IPS DF 6.9 (cell line): ENCODE measurements at regions not wholly inside any gene's neighbourhood (a gene's known extent, or its start where the extent isn't known, plus 50 kb on each side); places are given as distances from the start of the nearest gene placed in this dataset.
"Not testable (repeated sequence)": the region's sequence is repeated elsewhere in the genome, so short reads cannot be mapped to it uniquely, and the experiment has no call there.

ENCODE experiments used
- DNase-seq: peaks from one replicate; pipeline ENCODE4 v3.0.0-alpha.2; 2013; ENCODE audit warnings: low read depth, low spot score
- H3K27ac ChIP-seq: one replicate; pipeline ENCODE4 v1.5.1; 2013; ENCODE audit warnings: low read length, control low read depth
- H3K27me3 ChIP-seq: 2 replicates; pipeline ENCODE4 v1.6.1; 2013; ENCODE audit warnings: mild to moderate bottlenecking, low read length; ENCODE audit not compliant: control insufficient read depth, insufficient read depth
- H3K36me3 ChIP-seq: 2 replicates; pipeline ENCODE4 v1.6.1; 2013; ENCODE audit warnings: low read length; ENCODE audit not compliant: control insufficient read depth, insufficient read depth
- H3K4me1 ChIP-seq: 2 replicates; pipeline ENCODE4 v1.6.1; 2013; ENCODE audit warnings: low read length; ENCODE audit not compliant: control insufficient read depth, insufficient read depth
- H3K4me3 ChIP-seq: 2 replicates; pipeline ENCODE4 v1.5.1; 2013; ENCODE audit warnings: mild to moderate bottlenecking, low read length
- H3K9me3 ChIP-seq: 2 replicates; pipeline ENCODE4 v1.6.1; 2013; ENCODE audit warnings: low read length, inconsistent platforms; ENCODE audit not compliant: control insufficient read depth, insufficient read depth
- WGBS: extraction: QIAGEN DNeasy Blood & Tissue Kit; methylation state at CpG from one replicate; pipeline ENCODE4 v1.1.7; 2013; ENCODE audit warnings: mixed read lengths, missing lambda C conversion rate; ENCODE audit not compliant: insufficient read length, insufficient coverage; 5-methylcytosine and 5-hydroxymethylcytosine counted together

DNA sequence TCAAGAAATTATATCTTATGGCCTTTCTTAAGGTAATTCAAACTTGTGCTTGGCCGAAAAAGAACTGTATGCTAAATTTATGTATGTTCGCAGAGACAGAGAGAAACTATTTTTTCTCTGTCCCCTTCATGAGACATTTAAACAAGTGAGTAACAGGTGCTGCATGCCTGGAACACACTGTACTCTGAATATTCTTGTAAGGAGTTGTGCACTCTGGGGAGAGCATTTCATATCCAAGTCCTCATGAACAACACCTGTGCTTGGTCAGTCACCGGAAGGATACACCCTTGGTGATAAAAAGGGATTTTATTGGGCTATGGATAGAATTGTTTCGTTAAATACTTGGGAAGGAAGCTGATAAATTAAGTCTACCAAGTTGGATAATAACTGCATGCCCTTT is 220.8 kb upstream of the NRIP1 start:
- WGBS, result no CpG with 5 or more reads among the region's 4 CpGs

GRCh38 chr21:15289246-15289645 is 224.4 kb upstream of the NRIP1 start:
- H3K27ac ChIP-seq, result no peak overlapping the region
- WGBS, result no CpG with 5 or more reads among the region's 13 CpGs
- no peak for DNase-seq
- no peaks in the 10 kb centered on the region; the same call in 1 of the 2 replicates for H3K4me1 ChIP-seq
- H3K9me3 ChIP-seq, result no peaks in the 10 kb centered on the region
- H3K4me3 ChIP-seq, result no peak overlapping the region
- no peaks in the 10 kb centered on the region for H3K27me3 ChIP-seq
- no peaks in the 10 kb centered on the region for H3K36me3 ChIP-seq

More for the DNA sequence above, 220.8 kb upstream of the NRIP1 start:
- Histone ChIP-seq H3K36me3 (no peaks in the 10 kb centered on the region), H3K4me1 (no peaks in the 10 kb centered on the region), H3K9me3 (no peaks in the 10 kb centered on the region), H3K4me3 (no peak overlapping the region), H3K27ac (no peak overlapping the region), H3K27me3 (no peaks in the 10 kb centered on the region)
- DNase-seq, result no peak

DNA sequence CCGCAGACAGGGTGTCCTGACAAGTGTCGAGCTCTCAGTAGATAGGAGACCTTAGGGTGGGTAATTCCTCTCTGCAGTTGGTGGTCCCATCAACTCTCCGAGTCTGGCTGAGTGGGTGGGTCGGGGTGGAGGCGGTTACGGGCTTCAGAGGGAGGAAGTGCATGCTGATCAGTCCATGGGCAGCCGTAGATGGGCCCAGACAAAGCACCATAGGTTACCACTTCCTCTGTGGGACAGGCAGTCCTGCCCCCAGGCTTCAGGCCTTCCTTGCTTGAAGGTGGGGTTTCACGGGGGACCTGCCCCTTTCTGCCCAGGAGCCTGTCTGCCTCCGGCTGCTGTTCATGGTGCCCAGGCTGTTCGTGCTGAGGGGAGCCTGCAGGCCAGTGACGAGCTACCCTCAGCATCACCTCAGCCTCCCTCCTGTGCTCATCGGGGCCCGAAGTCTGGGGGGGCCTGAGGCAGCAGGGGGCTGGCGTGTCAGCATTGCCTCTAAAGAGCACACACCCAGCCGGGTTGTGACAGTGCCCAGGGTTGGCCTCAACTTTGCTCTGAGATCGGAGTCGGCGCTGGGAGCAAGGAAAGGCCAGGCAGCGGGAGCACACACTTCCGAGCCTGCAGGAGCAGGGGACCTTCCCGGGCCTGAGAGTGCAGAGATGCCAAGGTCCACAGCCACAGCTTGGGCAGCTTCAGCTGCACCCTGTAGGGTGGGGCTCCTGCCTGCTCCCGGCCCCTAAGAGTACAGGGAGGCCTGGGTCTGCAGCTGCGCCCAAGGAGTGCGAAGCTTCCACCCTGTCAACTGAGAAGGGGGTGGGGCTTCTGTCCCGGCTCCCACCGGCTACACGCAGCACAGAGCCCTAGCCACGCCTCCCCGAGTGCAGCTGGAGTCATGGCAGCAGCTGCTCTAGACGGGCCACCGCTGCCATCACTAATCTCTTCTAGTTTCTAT is 225.4 kb upstream of the NRIP1 start:
- Histone ChIP-seq H3K27me3 (no peaks in the 10 kb centered on the region), H3K27ac (no peak overlapping the region), H3K9me3 (no peaks in the 10 kb centered on the region), H3K36me3 (no peaks in the 10 kb centered on the region), H3K4me3 (no peak overlapping the region), H3K4me1 (no peaks in the 10 kb centered on the region; the same call in 1 of the 2 replicates)
- DNase-seq, result peak; percentile 31
- WGBS, result no CpG with 5 or more reads among the region's 31 CpGs

DNA sequence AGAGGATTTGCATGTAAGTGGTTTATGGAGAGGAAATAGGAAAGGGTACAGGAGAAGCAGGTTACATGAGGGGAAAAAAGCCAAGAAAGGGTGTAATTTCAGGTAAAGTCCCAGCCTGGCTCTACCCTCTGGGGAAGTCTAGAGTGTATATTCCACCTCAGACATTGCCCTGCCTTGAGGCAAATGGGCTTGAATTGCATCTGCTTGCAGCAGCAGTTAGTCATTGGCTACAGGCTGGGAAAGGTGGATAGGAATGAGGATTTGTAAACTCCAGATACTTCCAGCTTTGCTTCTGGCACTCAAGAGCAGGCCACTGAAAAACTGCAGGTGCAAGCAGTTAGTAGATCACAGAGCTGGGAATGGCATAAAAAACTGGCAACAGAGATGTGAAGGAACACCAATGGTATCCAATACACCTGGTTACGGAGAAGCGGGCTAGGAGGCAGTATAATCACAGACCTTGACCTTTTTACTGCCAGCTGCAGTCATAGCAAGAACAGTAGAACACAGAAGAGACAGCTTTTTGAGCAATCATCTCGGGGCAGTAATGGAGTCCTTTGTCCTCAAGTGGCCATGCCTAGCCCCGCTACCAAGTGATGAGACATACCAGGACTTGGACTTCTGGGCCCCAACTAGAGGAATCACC is 226.9 kb upstream of the NRIP1 start:
- Histone ChIP-seq H3K4me1 (no peaks in the 10 kb centered on the region; the same call in 1 of the 2 replicates), H3K4me3 (no peak overlapping the region), H3K9me3 (no peaks in the 10 kb centered on the region), H3K36me3 (no peaks in the 10 kb centered on the region), H3K27me3 (no peaks in the 10 kb centered on the region), H3K27ac (no peak overlapping the region)
- WGBS, result no CpG with 5 or more reads among the region's 4 CpGs
- no peak for DNase-seq

DNA sequence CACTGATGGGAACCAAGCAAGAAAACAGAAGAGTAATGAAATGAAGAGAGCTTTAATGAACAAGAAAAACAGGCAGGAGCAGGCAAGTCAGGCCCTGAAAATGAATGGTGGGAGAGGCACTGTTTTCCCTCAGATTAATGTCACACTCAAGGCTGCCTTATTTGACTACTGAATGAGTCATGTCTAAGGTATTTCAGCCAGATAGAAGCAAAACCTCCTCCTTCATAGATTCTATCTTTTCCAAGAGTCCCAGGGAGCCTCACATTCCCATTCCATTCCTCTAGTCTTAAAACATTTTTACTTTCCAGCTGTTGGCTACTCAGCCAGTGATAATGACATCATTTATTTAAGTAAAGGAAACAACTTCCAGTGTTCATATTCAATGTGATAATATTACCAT is 228.4 kb upstream of the NRIP1 start:
- no peaks in the 10 kb centered on the region for H3K36me3 ChIP-seq
- H3K27me3 ChIP-seq, result no peaks in the 10 kb centered on the region
- no peak for DNase-seq
- H3K27ac ChIP-seq, result no peak overlapping the region
- H3K4me3 ChIP-seq, result no peak overlapping the region
- H3K4me1 ChIP-seq, result no peaks in the 10 kb centered on the region; the same call in 1 of the 2 replicates
- H3K9me3 ChIP-seq, result no peaks in the 10 kb centered on the region

DNA sequence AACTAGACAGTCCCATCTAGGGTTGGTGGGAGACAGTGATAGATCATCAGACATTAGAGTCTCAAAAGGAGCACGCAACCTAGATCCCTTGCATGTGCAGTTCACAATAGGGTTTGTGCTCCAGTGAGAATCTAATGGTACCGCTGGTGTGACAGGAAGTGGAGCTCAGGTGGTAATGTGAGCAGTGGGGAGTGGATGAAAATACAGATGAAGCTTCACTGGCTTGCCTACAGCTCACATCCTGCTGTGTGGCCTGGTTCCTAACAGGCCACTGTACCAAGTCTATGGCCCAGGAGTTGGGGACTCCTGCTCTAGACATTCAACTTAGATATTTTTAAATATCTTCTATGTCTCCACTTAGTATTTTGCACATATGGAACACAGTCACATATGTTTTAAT is 231.1 kb upstream of the NRIP1 start:
- Histone ChIP-seq H3K36me3 (no peaks in the 10 kb centered on the region), H3K27ac (no peak overlapping the region), H3K27me3 (no peaks in the 10 kb centered on the region), H3K4me3 (no peak overlapping the region), H3K4me1 (no peaks in the 10 kb centered on the region), H3K9me3 (no peaks in the 10 kb centered on the region)
- no CpG with 5 or more reads among the region's 2 CpGs for WGBS
- DNase-seq, result no peak

DNA sequence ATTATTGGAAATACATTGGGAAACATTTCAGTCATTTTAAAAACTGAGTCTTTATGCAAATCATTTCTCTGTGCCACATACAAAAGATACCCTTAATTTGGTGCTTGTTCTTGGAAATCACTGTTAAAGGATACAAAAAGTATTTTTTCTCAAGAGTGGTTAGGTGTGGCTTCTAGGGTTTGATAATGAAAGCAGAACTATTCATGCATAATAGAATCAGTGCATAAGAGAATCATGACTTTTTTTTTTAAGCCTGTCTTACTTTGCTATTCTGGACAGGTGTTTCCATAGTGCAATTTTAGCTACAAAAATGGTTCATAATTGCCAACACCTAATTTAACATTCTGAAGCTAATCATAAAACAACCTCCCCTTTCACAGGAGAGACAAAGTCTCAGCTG is 233.0 kb upstream of the NRIP1 start:
- Histone ChIP-seq H3K9me3 (no peaks in the 10 kb centered on the region), H3K4me1 (no peaks in the 10 kb centered on the region), H3K27me3 (no peaks in the 10 kb centered on the region), H3K27ac (no peak overlapping the region), H3K36me3 (no peaks in the 10 kb centered on the region), H3K4me3 (no peak overlapping the region)
- no peak for DNase-seq

GRCh38 chr21:15298306-15298705 is 233.5 kb upstream of the NRIP1 start:
- no peaks in the 10 kb centered on the region for H3K27me3 ChIP-seq
- WGBS, result no CpG with 5 or more reads among the region's 4 CpGs
- H3K27ac ChIP-seq, result no peak overlapping the region
- H3K36me3 ChIP-seq, result no peaks in the 10 kb centered on the region
- DNase-seq, result no peak
- no peaks in the 10 kb centered on the region for H3K9me3 ChIP-seq
- H3K4me3 ChIP-seq, result no peak overlapping the region
- no peaks in the 10 kb centered on the region for H3K4me1 ChIP-seq

GRCh38 chr21:15298755-15299154 is 234.0 kb upstream of the NRIP1 start:
- H3K27me3 ChIP-seq, H3K4me1 ChIP-seq, H3K4me3 ChIP-seq, DNase-seq, H3K36me3 ChIP-seq, H3K9me3 ChIP-seq, H3K27ac ChIP-seq: not testable (repeated sequence)
- WGBS, result no CpG with 5 or more reads among the region's 8 CpGs

- Histone ChIP-seq H3K27ac (no peak overlapping the region), H3K27me3 (no peaks in the 10 kb centered on the region), H3K4me1 (no peaks in the 10 kb centered on the region), H3K36me3 (no peaks in the 10 kb centered on the region), H3K4me3 (no peak overlapping the region), H3K9me3 (no peaks in the 10 kb centered on the region)
- DNase-seq, result no peak
- WGBS, result no CpG with 5 or more reads among the region's 2 CpGs
Observed at GRCh38 chr21:15300131-15300530, 235.3 kb upstream of the NRIP1 start.
